HG02678 (cell line): ENCODE measurements at regions not wholly inside any gene's neighbourhood (a gene's known extent, or its start where the extent isn't known, plus 50 kb on each side); places are given as distances from the start of the nearest gene placed in this dataset.

Source experiments
- ATAC-seq: cut with Tn5 transposase; IDR thresholded peaks from one replicate; pipeline ENCODE4 v1.9.1; 2021; ENCODE audit warnings: mild to moderate bottlenecking, moderate library complexity; ENCODE audit not compliant: unreplicated experiment

DNA sequence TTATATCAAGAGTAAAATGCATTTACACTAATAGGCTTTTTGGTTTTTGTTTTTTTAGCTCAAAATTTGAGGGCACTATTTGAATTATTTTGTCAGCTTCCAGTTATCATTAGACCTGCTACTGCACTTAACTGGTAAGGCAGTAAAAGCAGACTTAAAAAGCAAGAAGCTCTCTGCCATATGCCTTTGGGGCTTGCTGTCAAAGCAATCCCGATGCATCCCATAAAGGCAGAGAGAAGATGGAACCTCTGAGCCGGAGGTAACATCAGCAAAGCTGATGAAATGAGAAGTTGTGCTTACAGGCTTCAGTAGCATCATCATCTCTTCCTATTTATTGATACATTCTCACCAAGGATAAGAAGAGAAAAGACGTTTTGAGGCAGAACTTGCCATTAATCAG is 1414.3 kb upstream of the CDH6 start:
- ATAC-seq = no peak

DNA sequence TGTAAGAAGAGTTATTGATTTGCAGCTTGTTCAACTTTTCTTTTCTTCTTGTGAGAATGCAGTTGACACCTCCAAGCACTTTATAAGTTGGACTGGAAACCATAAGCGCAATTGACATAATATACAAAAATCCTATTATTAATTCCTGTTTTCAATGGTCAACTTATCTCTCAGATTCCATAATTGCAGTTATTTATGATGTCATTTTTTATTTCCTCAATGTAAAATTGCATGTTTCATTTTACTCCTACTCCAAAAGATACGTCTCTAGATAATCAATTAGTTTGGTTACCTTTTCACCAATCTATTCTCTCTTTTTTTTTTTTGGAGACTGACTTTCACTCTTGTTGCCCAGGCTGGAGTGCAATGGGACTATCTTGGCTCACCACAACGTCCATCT is 1416.1 kb upstream of the CDH6 start:
- ATAC-seq = no peak

DNA sequence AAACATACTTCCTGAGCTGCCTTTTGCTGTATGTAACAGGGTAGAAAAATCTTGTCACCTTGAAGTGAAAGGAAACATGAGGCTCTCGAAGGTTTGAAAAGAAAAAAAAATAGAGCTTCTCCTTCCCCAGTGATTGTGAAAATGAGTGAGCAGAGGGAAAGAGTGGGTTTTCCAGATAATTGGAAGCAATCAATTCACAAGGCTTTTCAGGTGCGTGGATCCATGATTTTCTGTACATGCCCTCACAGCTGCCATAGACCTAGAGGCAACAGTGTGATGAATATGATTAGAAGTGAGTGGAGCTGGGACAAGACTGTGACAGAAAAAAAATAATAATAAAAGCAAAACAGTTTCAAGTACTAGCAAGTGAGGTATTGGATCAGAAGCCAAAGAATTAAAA is 1422.5 kb upstream of the CDH6 start:
- ATAC-seq = no peak

DNA sequence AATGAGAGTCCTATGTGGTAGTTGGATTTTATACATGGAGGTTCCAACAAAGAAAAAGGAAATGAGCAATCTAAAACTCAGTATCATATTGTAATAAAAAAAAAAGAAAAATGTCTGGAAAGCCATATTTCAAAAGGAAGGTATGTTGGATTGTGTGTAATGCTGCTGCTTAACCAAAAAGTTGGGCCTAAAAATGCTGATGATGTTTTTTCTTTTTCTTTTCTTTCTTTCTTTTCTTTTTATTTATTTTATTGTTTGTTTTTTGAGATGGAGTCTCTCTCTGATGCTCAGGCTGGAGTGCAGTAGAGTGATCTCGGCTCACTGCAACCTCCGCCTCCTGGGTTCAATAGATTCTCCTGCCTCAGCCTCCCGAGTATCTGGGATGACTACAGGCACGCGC is 1424.0 kb upstream of the CDH6 start:
- no peak for ATAC-seq

DNA sequence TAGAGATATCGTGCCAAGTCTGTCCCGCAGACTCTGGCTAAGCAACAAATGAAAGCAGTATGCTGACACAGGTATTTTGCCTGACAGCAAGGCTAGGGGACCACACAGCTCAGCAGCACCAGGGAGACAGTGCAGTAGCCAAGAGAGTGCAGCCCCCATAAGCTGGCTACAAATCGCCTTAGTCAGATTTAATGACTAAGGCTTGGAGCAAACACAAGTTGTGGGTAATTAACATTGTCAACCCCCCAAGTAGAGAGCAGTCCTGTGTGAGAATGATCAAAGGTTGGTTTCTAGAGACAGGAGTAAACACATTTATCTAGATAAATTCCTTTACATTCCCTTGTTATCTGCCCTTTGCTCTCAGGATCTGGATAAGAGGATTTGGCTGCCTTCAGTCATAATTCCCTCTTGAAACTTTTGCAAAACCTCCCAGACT is 1434.5 kb upstream of the CDH6 start:
- ATAC-seq = no peak

- no peak for ATAC-seq
These were observed 1443.0 kb upstream of the CDH6 start for GRCh38 chr5:29750453-29750852.

DNA sequence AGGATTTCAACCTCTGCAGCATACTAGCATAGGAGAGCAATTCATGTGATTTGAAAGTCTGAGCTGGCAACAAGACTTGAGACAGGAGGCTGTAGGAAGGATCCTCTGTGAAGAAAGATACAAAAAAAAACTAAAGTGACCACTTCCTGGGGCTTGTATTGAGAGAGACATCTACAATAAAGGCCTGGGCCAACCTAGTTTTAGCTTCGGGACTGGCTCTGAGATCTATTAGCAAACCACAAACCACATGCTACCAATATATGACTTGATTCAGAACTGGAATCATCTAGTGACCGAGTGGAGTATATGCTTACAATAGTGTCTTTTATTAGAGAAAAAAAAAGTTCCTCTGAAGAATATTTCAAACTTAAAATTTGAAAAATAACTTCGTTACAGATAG is 1448.9 kb upstream of the CDH6 start:
- ATAC-seq = no peak

- no peak for ATAC-seq
These were observed 1472.5 kb upstream of the CDH6 start for GRCh38 chr5:29720954-29721353.

DNA sequence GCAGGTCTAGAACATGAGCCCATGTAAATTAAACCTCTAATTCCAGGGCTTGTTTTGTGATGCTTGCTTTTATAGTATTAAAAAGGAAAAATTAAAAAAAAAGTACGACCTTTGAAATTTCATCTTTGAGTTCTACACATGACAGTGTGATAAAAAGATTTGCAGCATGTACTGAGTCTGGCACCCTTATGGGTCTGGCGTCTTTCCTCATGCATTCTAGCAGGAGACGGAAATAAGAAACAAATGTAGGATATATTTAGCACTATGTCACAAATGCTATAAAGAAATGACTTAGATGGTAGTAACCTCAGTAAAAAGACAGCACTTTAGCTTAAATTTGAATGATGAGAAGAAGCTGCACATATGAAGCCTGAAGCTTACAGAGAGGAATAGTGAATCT is 1474.3 kb upstream of the CDH6 start:
- ATAC-seq = no peak

- ATAC-seq = no peak
These were observed 1478.3 kb upstream of the CDH6 start for GRCh38 chr5:29715167-29715566.

DNA sequence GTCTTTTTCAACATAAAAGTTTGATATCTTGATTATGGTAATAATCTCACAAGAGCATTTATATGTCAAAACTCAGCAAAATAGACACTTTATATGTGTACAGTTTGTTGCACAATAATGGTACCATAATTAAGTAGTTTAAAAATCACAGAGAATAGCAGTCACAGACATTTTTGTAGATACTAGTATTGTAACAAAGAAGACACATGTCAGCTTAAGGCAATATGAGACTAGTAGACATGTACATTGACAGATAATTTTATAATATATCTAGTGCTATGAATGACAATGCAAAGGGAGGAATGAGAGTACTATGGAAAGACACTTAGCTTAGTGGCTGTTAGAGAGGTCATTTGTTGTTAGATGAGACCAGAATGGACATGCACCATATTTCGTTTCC is 1490.6 kb upstream of the CDH6 start:
- ATAC-seq = no peak

GRCh38 chr5:29701600-29701999 is 1491.9 kb upstream of the CDH6 start:
- ATAC-seq = no peak

GRCh38 chr5:29697785-29698414 is 1495.6 kb upstream of the CDH6 start:
- no peak for ATAC-seq

DNA sequence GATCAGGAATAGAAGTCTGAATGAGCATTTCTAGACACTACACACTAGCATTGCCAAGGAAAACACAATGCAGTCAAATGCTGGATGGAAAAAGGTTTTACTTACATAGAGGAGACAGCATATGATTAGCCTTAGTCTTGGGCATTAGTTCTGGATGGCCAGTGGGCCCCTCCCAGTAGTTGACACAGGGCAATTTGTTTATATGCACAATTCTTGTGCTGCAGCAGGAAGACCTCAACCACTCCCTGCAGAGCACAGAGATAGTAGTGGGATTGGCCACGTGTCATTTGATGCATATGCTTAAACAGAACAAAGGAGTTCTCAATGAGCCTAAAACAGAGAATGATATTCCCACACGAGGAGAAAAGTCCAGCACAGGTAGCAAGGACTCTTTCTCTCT is 1496.2 kb upstream of the CDH6 start:
- no peak for ATAC-seq

- ATAC-seq = no peak
These were observed 1520.8 kb upstream of the CDH6 start for GRCh38 chr5:29672678-29673077.

DNA sequence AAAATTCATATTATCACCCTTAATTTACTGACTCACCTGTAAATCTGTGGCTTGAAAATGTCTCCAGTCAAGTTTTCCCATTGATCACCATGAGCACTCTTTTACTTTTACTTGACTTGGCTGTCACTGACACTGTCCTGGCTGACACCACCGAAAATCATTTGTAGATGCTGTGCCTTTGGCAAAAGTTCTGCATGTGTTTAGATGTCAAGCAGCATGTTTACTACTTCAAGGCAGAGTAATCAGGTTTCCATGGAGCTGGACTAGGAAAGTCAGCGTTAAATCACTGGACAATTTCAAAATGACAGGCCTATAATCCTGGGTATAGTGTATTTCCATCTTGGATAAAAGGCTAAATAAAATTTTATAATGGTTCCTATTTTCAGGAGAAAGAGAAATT is 1530.6 kb upstream of the CDH6 start:
- ATAC-seq = no peak

DNA sequence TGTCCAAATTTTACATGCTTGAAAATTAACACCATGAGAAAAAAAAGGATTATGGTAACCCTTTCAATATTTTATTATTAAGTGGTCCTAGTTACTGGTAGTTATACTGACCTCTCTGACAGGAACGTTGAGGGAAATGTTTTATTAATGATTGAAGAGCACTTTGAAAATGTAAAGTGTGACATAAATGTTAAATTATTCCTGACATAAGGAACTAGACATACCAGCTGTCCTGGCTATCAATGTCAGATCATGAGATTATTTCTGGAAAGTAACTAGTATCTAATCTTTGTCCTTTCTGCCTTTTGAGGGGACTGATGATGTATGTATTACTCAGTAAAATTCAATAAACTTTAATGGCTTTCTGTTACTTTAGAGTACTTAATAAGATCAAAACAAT is 1538.5 kb upstream of the CDH6 start:
- ATAC-seq = no peak

GRCh38 chr5:29649321-29649720 is 1544.2 kb upstream of the CDH6 start:
- ATAC-seq = no peak

GRCh38 chr5:29642601-29643000 is 1550.9 kb upstream of the CDH6 start:
- ATAC-seq = no peak

- ATAC-seq = no peak
These were observed 1579.3 kb upstream of the CDH6 start for GRCh38 chr5:29614206-29614605.

- ATAC-seq = no peak
These were observed 1605.2 kb upstream of the CDH6 start for GRCh38 chr5:29588236-29588635.

GRCh38 chr5:29587832-29588231 is 1605.7 kb upstream of the CDH6 start:
- ATAC-seq = no peak

- no peak for ATAC-seq
These were observed 1625.5 kb upstream of the CDH6 start for GRCh38 chr5:29568028-29568427.

DNA sequence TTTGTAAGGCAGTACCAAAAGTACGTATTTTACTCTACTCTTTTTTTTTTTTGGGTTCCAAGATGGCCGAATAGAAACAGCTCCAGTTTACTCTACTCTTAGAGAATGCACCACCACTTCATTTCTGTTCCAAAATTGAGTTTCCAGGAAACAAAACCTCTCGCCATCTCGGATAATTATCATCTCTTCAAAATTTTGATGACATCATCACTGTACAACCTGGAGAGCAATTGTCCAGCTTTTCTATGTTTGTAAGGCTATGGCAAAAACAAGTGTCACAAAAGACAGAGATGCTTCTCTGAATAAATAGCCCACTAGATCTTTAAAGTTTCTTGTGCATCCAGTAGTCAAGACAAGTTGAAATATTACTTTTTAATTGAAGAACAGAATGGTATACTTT is 1631.9 kb upstream of the CDH6 start:
- no peak for ATAC-seq
